Keratinocyte (primary cell): ENCODE measurements at regions not wholly inside any gene's neighbourhood (a gene's known extent, or its start where the extent isn't known, plus 50 kb on each side); places are given as distances from the start of the nearest gene placed in this dataset.
A peak's percentile ranks its signal among the peaks of the same experiment; 100 is the strongest.

Experiments
- DNase-seq: peaks from one replicate; pipeline ENCODE4 v3.0.0-alpha.2; 2011; ENCODE audit warnings: low read depth, missing footprints, low spot score
- FAIRE-seq: peaks from 2 replicates; lab custom pipeline; 2011; peaks lifted over from hg19 to GRCh38; lab: Jason Lieb, UNC
- H2AFZ ChIP-seq: 2 replicates; pipeline ENCODE4 v1.6.0; 2012; ENCODE audit warnings: low read length, control low read depth, inconsistent platforms; ENCODE audit not compliant: control insufficient read depth
- H3K27ac ChIP-seq: 2 replicates; pipeline ENCODE4 v1.5.1; 2011; ENCODE audit warnings: low read length; ENCODE audit not compliant: control insufficient read depth, insufficient read depth
- H3K27me3 ChIP-seq: 3 replicates; pipeline ENCODE4 v1.6.0; 2011; ENCODE audit warnings: low read length; ENCODE audit not compliant: control insufficient read depth, insufficient read depth; ENCODE audit errors: extremely low read depth
- H3K36me3 ChIP-seq, 2 experiments: 2 replicates in 1 of 2; 3 replicates in 1 of 2; pipeline ENCODE4 v1.5.1; 2011; ENCODE audit warnings: low read length in 2 of 2, mild to moderate bottlenecking in 1 of 2; ENCODE audit not compliant: control insufficient read depth in 2 of 2, insufficient read depth in 2 of 2; ENCODE audit errors: extremely low read depth in 1 of 2
- H3K4me1 ChIP-seq: 3 replicates; pipeline ENCODE4 v1.5.1; 2011; ENCODE audit warnings: low read length; ENCODE audit not compliant: control insufficient read depth, insufficient read depth; ENCODE audit errors: extremely low read depth
- H3K4me2 ChIP-seq: 3 replicates; pipeline ENCODE4 v1.6.0; 2011; ENCODE audit warnings: low read depth, low read length; ENCODE audit not compliant: control insufficient read depth, insufficient read depth; ENCODE audit errors: extremely low read depth
- H3K4me3 ChIP-seq, 3 experiments: fragments of 200-600 bp in 1 of 3; sonication (generic) in 1 of 3; 2 replicates in 2 of 3; 3 replicates in 1 of 3; pipeline ENCODE4 v1.5.1; 2011 to 2016; ENCODE audit warnings: low read length in 3 of 3, mild to moderate bottlenecking in 3 of 3, control low read depth in 2 of 3, inconsistent platforms in 1 of 3, low read depth in 1 of 3, mixed read lengths in 1 of 3, mixed run types in 1 of 3, moderate library complexity in 1 of 3; ENCODE audit not compliant: control insufficient read depth in 2 of 3, insufficient read depth in 2 of 3; ENCODE audit errors: extremely low read depth in 1 of 3
- H3K79me2 ChIP-seq: 2 replicates; pipeline ENCODE4 v1.6.0; 2012; ENCODE audit warnings: low read length; ENCODE audit not compliant: control insufficient read depth, insufficient read depth
- H3K9ac ChIP-seq: 3 replicates; pipeline ENCODE4 v1.6.0; 2011; ENCODE audit warnings: low read length; ENCODE audit not compliant: control insufficient read depth, insufficient read depth; ENCODE audit errors: extremely low read depth
- H3K9me1 ChIP-seq: 3 replicates; pipeline ENCODE4 v1.6.0; 2011; ENCODE audit warnings: low read length; ENCODE audit not compliant: control insufficient read depth, insufficient read depth; ENCODE audit errors: extremely low read depth
- H3K9me3 ChIP-seq: 2 replicates; pipeline ENCODE4 v1.5.1; 2012; ENCODE audit warnings: low read depth, low read length; ENCODE audit not compliant: control insufficient read depth
- H4K20me1 ChIP-seq: 3 replicates; pipeline ENCODE4 v1.6.0; 2011; ENCODE audit warnings: low read length; ENCODE audit not compliant: control insufficient read depth, insufficient read depth; ENCODE audit errors: extremely low read depth
- CTCF ChIP-seq, 3 experiments: IDR thresholded peaks in 1 of 3; conservative IDR thresholded peaks in 1 of 3; optimal IDR thresholded peaks in 1 of 3; 2 replicates in 2 of 3; 3 replicates in 1 of 3; pipeline versions ENCODE3 to v1.5.1; 2011; ENCODE audit warnings: low read length in 3 of 3, mild to moderate bottlenecking in 3 of 3, moderate library complexity in 2 of 3, control low read depth in 1 of 3, inconsistent platforms in 1 of 3; ENCODE audit not compliant: insufficient read depth in 2 of 3; ENCODE audit errors: extremely low read depth in 1 of 3
- EZH2 ChIP-seq: IDR thresholded peaks from one replicate; pipeline ENCODE4 v1.6.1; 2012; ENCODE audit warnings: inconsistent platforms, mild to moderate bottlenecking, low read length, moderate library complexity
- dilution Hi-C: fragments of 300-500 bp; cut with MboI; formaldehyde crosslinking; loops from one replicate; pipeline ENCODE4 v1.7.0; 2020; ENCODE audit warnings: low sequenced_read_pairs; ENCODE audit not compliant: extremely low pct_ligation_motif_present

GRCh38 chr2:190785334-190785733, 95.3 kb upstream of the GLS start:
- H4K20me1 ChIP-seq: no peaks in the 10 kb centered on the region
- DNase-seq: no peak
- no peaks in the 10 kb centered on the region for H3K9me1 ChIP-seq
- H3K79me2 ChIP-seq: no peaks in the 10 kb centered on the region
- no peak overlapping the region for H3K27ac ChIP-seq
- no peak overlapping the region for H3K9ac ChIP-seq
- H3K4me3 ChIP-seq: no peak overlapping the region
- H3K9me3 ChIP-seq: no peaks in the 10 kb centered on the region
- dilution Hi-C loops: no loop called here
- FAIRE-seq: no peak
- no peaks in the 10 kb centered on the region for H3K27me3 ChIP-seq
- H3K4me1 ChIP-seq: peaks cover 10% of the 10 kb centered on the region
- H3K36me3 ChIP-seq: no peaks in the 10 kb centered on the region
- H3K4me2 ChIP-seq: no peak overlapping the region
- no peak overlapping the region for H2AFZ ChIP-seq
- TF ChIP-seq EZH2: no peak
- TF ChIP-seq CTCF (optimal IDR thresholded peaks at IDR 0.05 in 1 of 3, IDR thresholded peaks at IDR 0.05 in 1 of 3, conservative IDR thresholded peaks at IDR 0.05 in 1 of 3; ENCODE audit: extremely low read depth in 1 of 3, insufficient read depth in 2 of 3, low read length in 3 of 3): no peak

- H3K27ac ChIP-seq: peak overlapping the region; percentile 30
- H3K79me2 ChIP-seq: no peaks in the 10 kb centered on the region
- H3K9me3 ChIP-seq: no peaks in the 10 kb centered on the region
- H2AFZ ChIP-seq: peak overlapping the region; percentile 44
- dilution Hi-C loops: no loop called here
- H3K9ac ChIP-seq: no peak overlapping the region
- TF ChIP-seq CTCF (optimal IDR thresholded peaks at IDR 0.05 in 1 of 3, IDR thresholded peaks at IDR 0.05 in 1 of 3, conservative IDR thresholded peaks at IDR 0.05 in 1 of 3; ENCODE audit: extremely low read depth in 1 of 3, insufficient read depth in 2 of 3, low read length in 3 of 3) (no peak), EZH2 (no peak)
- no peaks in the 10 kb centered on the region for H4K20me1 ChIP-seq
- H3K27me3 ChIP-seq: no peaks in the 10 kb centered on the region
- H3K4me3 ChIP-seq: no peak overlapping the region
- H3K4me2 ChIP-seq: peak overlapping the region; percentile 57
- FAIRE-seq (peak; percentile 58), DNase-seq (no peak)
- peaks cover 20% of the 10 kb centered on the region for H3K4me1 ChIP-seq
- H3K36me3 ChIP-seq: no peaks in the 10 kb centered on the region
- no peaks in the 10 kb centered on the region for H3K9me1 ChIP-seq
Measured at GRCh38 chr2:190786404-190787166, 94.0 kb upstream of the GLS start.
